HG02870 (cell line): ENCODE measurements at regions not wholly inside any gene's neighbourhood (a gene's known extent, or its start where the extent isn't known, plus 50 kb on each side); places are given as distances from the start of the nearest gene placed in this dataset.

ENCODE experiments used
- ATAC-seq: cut with Tn5 transposase; IDR thresholded peaks from one replicate; pipeline ENCODE4 v1.9.1; 2021; ENCODE audit warnings: mild to moderate bottlenecking, moderate library complexity; ENCODE audit not compliant: unreplicated experiment

DNA sequence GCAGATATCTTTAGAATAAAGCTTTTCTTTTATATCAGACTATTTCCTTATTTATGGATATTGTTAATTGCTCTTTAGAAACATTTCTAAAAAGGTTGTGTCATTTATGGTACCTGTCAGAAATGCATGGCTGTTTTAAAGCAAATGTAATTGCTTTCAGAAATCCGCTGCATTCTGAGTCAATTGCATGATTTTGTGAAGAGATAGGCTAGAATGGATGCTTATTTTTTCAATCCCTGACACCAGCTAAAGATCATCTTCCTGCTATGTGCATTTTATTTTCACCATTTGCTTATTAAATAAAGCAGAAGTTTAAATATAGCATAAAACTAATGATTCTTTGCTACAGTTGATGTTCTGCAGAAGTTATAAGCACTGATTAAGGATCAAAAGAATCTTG lies 170.2 kb upstream of the C9orf72 start:
- no peak for ATAC-seq

DNA sequence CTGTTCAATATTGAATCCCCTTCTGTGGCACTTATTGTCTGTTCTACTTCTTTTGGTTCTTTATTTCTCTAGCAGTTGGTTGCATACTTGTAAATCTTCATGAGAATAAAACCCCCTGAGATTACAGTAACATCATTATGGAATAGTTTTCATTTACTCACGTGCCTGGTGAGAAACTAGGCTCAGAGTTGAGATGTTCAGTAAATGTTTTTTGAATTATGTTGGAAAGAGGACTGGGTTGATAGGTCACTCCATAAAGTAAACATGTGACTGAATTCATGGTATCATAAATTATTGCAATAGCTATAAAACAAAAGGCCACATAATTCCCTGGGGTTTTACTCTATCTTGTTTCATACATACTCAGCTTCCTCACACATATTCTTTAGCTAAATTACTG lies 174.2 kb upstream of the C9orf72 start:
- no peak for ATAC-seq

DNA sequence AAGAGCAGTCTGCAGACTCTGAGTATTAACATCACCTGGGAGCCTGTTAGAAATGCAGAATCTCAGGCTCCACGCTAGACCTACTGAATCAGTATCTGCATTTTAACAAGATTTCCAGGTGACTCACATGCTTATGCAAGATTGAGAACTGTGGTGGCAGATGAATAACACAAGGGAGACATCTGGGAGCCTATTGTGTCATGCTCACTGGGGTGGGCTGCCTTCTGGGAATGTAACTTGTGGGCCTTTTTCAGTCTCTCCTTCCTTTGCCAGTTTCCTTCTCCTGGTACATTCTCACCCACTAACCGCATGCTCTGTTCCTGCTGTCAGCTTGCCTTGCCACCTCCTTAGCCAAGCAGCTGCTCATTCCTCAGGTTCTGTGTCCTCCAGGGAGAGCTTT lies 176.6 kb upstream of the C9orf72 start:
- no peak for ATAC-seq

DNA sequence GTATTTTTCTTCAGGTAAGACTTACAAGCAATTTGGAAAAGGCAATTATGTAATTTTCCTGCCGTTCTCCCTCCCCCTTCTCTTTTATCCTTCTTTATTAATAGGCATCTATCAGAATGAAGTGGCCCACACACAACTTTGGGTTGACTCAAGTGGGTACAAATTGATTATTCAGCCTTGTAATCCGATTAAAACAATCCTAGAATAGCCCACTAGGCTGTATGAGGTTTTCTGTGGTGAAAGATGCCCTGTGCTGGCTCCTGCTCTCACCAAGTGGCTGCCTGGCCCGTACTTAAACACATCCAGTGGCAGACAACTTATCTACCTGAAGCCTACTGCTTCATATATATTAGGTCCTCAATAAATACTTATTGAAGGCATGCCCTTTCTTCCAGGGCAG lies 177.3 kb upstream of the C9orf72 start:
- ATAC-seq, result no peak

DNA sequence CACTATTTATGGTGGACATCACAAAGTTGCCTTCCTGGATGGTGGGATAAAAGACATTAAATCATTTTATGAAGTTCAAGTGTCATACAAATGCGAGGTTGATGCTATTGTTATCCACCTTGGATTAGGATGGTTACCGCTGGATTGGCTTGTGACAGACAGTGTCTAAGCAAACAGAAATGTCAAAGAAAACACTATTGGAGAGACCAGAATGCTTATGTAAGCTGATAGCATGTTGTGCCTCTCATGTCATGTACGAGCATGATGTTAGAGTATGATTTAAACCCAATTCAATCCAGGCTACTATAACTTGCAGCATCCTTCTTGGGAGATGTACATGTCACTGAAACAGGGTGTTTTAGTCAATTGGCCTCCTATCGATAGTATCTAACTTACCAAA lies 178.8 kb upstream of the C9orf72 start:
- no peak for ATAC-seq

DNA sequence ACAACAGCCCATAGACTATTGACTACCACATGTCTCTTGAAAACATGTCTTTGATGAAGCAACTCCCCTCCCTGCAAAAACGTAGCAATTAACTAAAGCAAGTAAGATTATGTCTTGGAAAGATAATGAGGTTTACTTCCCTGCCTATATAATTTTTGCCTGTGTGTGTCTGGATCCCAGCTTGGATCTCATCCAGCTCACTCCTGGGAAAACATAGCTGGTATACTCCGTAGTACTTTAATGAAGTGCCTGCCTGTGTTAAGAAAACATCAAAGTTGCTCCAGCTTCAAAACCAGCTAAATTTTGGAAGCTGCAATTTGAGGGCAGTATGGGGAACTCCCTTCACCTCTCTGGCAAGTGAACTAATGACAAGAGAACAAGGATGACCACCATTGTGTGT lies 182.6 kb upstream of the C9orf72 start:
- ATAC-seq, result no peak

DNA sequence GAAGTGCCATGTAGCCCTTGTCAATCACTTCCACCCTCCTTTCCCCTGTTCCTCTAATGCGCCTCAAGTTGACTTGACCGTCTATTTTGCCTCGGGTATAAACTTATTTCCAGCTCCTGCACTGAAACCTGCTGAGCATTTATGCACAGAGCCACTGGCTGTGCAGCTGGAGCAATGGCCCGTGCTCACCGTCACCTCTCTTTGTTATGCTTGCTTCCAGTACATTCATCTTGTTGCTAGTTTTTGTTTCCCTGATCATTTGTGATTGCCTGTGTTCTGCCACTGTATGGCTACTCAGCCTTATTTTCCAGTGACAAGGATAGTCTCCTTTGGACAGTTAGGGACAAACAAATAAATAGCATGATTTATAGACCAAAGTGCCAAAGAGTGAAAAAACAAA lies 183.1 kb upstream of the C9orf72 start:
- ATAC-seq, result no peak

DNA sequence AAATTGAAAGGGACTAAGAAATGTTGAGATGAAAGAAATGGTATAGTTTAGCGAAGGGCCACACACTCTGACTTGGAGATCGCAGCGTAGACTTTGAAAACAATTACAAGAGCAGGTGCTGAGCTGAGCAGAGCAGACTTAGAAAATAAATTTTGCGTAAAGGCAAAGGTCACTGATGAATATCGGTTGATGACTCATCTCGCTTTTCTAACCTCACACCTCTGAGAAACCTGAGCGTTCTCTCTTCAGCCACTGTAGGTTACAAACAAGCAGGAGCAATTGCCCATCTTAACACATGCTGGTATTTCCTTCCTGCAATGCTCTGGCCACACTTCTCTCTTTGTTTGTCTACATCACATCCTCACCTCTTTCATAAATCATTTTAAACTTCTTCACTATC lies 190.6 kb upstream of the C9orf72 start:
- no peak for ATAC-seq

DNA sequence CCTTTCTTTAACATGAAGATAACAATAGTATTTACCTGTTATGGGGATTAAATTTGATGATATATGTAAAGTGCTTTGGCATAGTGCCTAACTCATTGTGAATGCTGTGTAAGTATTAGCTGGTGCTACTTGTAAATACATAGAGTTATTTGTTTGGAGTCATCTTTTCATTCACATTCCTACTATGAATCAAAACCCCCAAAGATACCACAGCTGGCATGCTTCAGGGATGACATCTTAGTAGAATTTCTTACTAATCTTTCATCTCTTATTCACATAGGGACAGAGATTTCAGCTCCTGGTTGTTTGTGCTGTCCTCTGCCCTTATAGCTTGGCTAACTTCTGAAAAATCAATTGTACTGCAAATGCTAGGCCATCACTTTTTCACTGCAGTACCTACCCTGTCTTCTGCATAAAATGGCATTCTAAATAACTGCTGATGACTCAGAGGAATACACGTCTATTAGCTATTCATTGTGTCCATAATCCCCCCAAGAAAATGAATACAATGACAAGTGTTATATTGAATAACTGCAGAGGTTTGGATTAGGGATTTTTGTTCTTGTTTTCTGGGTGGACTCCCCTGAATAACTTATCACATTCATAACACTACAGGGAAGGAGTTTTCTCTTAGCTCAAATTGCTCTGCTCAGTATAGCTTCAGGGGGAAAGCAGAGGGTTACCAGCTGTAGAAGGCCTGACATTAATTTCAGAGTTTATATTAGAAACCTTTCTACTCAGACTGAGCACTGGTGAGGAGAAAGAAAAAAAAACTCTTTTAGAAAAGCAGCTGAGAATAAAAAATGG lies 192.2 kb upstream of the C9orf72 start:
- ATAC-seq, result no peak

DNA sequence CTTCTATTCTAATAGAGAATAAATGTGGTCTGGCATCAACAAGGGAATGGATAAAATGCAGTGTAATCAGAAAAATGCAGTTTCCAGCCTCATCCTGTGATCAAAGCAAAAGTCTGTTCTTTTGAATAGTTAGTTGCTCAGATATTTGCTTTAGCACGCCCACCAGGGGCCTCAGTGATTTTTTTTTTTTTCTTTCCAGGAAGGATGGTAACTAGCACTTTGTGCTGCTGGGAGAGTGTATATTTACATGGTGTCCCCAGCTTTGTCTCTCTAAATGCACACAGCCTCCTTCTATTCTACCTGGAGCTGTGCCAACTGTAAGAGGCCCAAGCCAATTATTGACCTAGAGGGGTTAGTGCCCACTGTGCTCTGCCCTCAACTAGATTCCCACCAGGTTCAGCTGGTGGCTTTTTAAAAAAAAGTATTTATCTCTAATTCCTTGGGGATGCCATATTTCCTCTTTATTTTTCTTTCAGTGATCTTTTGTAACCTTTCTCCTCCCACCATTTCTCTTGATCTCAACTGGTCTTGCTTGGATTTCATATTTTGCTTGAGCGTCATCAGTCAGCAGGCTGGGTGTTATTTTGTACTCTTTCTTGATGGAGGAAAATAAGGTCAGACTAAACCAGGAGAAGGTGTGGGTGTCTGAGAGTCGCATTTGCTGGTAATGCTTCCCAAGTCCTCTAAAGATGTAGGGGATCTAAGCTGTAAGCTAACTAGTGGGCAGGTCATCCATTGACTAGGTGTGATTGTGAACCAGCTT lies 193.0 kb upstream of the C9orf72 start:
- ATAC-seq, result no peak

DNA sequence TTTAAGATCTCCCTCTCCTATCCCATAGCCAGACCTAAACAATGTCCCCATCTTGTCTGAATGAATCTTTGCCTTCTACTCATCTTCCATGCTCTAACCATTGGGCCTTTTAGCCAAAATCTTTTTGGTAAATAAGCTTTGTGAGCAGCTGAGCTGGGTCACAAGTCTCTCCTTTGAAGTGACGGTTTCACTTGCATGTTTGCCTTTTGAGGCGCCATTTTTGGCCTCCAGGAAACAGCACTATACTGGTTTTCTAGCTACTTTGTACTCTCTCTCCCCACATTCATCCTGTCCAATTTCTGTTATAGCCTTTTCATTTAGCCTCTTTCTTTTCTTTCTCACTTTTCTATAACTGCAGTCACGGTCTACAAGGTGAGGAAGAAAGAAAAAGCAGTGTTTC lies 195.5 kb upstream of the C9orf72 start:
- ATAC-seq, result no peak

DNA sequence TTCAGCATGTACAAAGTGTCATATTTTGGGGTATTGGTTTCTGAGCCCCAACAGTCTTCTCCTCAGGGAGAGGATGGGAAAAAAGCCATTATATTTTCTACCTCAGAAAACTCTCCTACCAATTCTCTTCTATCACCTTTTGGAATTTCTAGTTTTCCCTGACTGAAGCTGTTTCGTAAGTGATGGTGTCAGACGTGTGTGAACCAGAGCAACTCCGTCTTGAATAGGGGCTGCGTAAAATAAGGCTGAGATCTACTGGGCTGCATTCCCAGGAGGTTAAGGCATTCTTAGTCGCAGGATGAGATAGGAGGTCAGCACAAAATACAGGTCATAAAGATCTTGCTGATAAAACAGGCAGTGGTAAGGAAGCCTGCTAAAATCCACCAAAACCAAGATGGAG lies 197.3 kb upstream of the C9orf72 start:
- no peak for ATAC-seq

DNA sequence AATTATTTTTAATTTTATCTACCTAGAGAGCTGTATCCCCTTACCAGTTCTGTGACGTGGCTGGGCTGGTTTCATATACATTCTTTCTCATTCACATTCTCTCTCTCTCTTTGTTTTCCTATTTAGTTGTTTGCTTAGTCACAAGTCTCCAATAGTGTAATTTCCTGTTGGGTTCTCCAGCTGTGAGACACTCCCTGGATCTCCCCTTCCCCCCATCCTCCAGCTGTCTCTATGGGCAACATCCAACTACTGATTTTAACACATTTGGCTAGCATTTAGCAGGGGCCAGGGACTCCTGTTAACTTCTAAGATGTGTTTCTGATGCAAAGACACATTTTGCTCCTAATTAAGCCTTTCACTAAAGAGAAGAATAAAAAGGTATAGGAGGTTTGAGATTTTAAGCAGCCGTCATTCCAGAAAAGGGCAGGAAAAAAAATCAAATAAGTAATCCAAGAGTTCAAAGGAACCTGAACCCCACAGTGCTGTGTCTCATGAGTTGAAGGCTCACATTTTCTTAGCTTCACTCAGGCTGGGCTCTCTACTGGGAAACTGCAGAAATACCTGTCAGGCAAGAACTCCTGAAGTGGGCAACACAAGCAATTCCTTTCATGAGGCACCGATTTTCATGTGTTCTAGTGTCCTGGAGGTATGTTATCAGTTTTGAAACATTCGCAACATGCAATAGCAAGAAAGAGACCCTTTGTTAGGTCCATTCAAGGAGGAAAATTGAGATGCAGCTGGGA lies 198.7 kb upstream of the C9orf72 start:
- ATAC-seq, result no peak

DNA sequence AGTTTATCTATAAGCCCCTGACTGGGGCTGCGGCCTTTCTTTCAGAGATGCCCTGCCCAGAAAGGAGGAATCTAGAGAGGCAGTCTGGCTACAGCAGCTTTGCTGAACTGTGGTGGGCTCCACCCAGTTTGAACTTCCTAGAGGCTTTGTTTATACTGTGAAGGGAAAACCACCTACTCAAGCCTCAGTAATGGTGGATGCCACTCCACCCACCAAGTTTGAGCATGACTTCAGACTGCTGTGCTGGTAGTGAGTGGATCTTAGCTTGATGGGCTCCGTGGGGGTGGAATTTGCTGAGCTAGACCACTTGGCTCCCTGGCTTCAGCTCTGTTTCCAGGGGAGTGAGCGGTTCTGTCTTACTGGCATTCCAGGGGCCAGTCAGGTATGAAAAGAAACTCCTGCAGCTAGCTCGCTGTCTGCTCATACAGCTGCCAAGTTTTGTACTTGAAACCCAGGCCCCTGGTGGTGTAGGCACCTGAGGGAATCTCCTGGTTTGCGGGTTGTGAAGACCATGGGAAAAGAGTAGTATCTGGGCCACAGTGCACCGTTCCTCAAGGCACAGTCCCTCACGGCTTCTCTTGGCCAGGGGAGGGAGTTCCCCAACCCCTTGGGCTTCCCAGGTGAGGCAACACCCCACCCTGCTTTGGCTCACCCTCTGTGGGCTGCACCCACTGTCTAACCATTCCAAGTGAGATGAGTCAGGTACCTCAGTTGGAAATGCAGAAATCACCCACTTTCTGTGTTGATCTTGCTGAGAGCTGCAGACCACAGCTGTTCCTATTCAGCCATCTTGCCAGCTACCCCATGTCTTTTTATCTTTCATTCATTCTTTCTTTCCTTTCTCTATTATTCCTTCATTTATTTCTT lies 211.8 kb upstream of the C9orf72 start:
- peak; percentile 41 for ATAC-seq

DNA sequence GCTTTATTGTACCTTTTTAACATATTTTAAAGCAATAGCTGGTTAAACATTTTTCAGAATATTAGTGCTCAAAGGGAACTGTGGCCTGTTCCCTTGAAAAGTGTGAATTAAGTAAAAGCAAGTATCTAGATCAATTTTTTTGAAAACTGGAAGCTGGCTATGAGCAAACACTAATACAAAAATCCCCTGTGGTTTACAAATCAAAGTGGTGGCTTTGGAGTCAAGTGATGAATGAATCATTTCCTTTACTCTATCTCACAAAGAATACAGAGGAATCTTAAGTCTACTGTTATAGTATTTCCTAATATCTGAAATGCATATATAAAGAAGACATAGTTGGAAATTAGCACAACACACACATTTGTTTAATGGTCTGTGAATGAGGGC lies 212.4 kb upstream of the C9orf72 start:
- peak; percentile 93 for ATAC-seq

DNA sequence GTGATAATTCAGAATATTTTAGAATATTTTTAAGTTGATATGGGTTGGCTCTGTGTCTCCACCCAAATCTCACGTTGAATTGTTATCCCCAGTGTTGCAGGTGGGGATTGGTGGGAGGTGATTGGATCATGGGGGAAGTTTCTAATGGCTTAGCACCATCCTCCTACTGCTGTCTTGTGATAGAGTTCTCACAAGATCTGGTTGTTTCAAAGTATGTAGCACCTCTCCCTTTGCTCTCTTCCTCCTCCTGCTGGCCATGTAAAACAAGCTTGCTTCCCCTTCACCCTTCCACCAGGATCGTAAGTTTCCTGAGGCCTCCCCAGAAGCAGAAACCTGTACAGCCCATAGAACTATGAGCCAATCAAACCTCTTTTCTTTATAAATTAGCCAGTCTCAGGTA lies 214.6 kb upstream of the C9orf72 start:
- ATAC-seq, result no peak

DNA sequence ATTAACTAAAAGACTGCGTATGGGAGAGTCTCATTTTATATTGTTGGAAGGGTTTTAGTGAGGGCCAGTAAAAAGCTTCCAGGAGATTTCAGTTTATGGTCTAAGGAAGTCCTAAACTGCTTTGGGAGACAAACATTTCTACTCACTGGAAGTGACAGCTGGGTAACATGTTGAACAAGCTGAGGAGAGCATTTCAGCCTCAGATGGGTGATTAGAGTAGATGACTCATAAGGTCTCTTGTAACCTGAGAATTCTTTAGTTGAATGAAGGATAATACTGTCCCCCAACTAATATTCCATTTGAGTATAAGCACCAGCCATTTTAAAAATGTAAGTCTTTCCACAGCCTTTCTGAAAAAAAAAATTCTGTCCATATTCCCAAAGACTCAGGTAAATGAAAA lies 218.0 kb upstream of the C9orf72 start:
- no peak for ATAC-seq

DNA sequence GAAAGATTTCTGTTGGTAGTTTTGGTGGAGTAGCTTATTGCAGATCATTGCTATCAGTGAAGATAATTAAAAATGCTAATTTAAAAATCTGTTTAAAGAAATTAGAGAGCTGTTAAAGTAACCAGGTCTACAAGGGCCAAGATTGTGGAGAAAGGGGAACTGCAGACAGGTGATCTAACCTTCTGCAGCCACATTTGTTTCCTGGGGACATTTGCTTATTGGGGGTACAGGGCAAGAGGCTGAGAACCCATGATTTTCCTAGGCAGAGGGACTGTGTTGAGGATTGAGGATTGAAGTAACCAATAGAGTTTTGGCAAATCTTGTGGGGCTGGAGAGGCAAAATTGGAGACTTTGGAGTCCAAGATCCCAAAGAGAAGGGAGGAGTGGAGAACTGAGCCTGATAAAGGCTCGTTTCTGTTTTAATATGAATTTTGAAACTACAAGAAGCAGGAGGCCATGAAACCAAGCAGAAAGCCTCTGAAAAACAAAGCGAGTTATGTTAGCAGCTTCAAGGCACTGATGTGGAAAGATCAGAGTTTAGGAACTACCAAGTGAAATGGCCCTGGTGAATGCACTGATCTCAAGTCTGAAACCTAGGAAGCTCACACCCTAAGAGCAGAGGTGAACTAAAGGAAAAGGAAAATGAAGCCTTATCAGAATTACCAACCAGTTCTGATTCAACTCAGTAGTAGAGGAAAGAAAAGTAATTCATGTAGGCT lies 219.8 kb upstream of the C9orf72 start:
- ATAC-seq, result no peak

DNA sequence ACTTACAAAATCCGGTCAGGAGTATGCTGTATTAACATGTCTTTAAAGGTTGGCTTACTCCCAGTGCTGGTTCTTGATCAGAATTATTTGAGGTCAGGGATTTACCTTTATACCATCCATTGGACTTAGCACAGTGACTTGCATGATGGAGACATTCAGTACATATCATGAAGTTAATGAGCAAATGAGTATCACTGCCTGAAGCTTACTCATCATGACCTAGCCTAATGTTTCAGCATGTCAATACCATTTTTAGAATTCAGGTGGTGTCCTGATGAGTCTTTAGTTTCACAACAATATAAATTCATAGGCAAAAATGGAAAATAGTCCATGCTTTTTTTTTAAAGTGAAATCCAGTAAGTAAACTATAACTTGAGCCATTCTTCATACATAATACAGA lies 226.0 kb upstream of the C9orf72 start:
- ATAC-seq, result no peak

DNA sequence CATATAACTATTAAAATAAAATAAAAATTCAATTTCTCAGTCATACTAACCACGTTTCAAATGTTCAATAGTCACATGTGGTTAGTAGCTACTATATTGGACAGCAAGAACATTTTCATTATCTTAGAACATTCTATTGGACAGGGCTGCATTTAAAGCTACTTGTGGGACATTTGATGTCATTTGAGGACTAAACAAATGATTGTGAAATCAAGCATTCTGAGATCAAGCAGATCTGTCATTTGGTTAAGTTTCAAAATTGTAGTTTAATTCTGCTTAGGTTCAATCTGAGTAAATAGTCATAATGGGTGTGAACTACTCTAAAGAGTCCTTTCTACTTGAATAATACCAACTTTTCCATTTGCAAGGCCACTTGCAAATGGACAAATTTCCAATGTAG lies 226.9 kb upstream of the C9orf72 start:
- no peak for ATAC-seq
